K562 (cell line): ENCODE measurements at regions not wholly inside any gene's neighbourhood (a gene's known extent, or its start where the extent isn't known, plus 50 kb on each side); places are given as distances from the start of the nearest gene placed in this dataset.

ENCODE experiments used
- CREM ChIP-seq: IDR thresholded peaks from 2 replicates; pipeline ENCODE4 v1.6.1; 2014; ENCODE audit warnings: antibody characterized with exemption, low read depth
- FOXM1 ChIP-seq, 2 experiments: fragments of 450-650 bp in 1 of 2; sonication (generic) in 1 of 2; formaldehyde crosslinking in 1 of 2; IDR thresholded peaks; 2 replicates each; pipeline versions ENCODE4 v1.6.1 to v1.9.0; 2017 to 2022; ENCODE audit warnings: low read depth in 2 of 2, mild to moderate bottlenecking in 2 of 2, missing genetic modification reagents in 1 of 2, moderate library complexity in 1 of 2
- GTF2E2 ChIP-seq: fragments of 200-800 bp; sonication (Bioruptor generic); IDR thresholded peaks from 2 replicates; pipeline ENCODE4 v1.6.1; 2016; ENCODE audit warnings: missing genetic modification characterization, missing compliant biosample characterization
- HNRNPH1 ChIP-seq: fragments of 200-400 bp; formaldehyde crosslinking; optimal IDR thresholded peaks from 2 replicates; pipeline ENCODE3; 2017; ENCODE audit warnings: low read depth, mild to moderate bottlenecking, low read length, moderate library complexity
- JUN ChIP-seq, 2 experiments: sonication (generic) in 1 of 2; formaldehyde crosslinking in 1 of 2; IDR thresholded peaks; 2 replicates each; pipeline versions ENCODE4 v1.6.1 to v1.8.0; 2012 to 2022; ENCODE audit warnings: borderline replicate concordance in 2 of 2, mild to moderate bottlenecking in 2 of 2, improper control_type of control experiment in 1 of 2, low read depth in 1 of 2, low read length in 1 of 2, missing genetic modification reagents in 1 of 2
- KDM5B ChIP-seq: fragments of 200-600 bp; sonication (generic); IDR thresholded peaks from 2 replicates; pipeline ENCODE4 v1.6.1; 2012; ENCODE audit warnings: low read depth, mild to moderate bottlenecking, moderate library complexity, low read length, control low read depth, inconsistent platforms; ENCODE audit not compliant: insufficient replicate concordance
- MXI1 ChIP-seq: IDR thresholded peaks from 2 replicates; pipeline ENCODE4 v1.6.1; 2011; ENCODE audit warnings: low read depth, mild to moderate bottlenecking, improper control_type of control experiment, low read length
- NEUROD1 ChIP-seq: fragments of 150-350 bp; IDR thresholded peaks from 2 replicates; pipeline ENCODE4 v1.6.1; 2014; ENCODE audit warnings: borderline replicate concordance, low read length, low read depth; ENCODE audit not compliant: partially characterized antibody
- NR1H2 ChIP-seq: sonication (generic); formaldehyde crosslinking; IDR thresholded peaks from 2 replicates; pipeline ENCODE4 v1.4.0; 2020; ENCODE audit warnings: mild to moderate bottlenecking, missing genetic modification reagents
- PHB ChIP-seq: fragments of 250-450 bp; sonication (Bioruptor Pico); IDR thresholded peaks from 2 replicates; pipeline ENCODE4 v1.5.0; 2021
- POLR3A ChIP-seq: IDR thresholded peaks from 2 replicates; pipeline ENCODE4 v1.6.1; 2011; ENCODE audit warnings: borderline replicate concordance, mild to moderate bottlenecking, moderate library complexity; ENCODE audit not compliant: insufficient read length, insufficient read depth; ENCODE audit errors: extremely low read depth
- PRMT5 ChIP-seq: sonication (generic); formaldehyde crosslinking; IDR thresholded peaks from 2 replicates; pipeline ENCODE4 v1.5.0; 2020; ENCODE audit warnings: missing genetic modification reagents
- RAD21 ChIP-seq, 2 experiments: fragments of 250-450 bp in 1 of 2; fragments of 450-650 bp in 1 of 2; sonication (Bioruptor Pico) in 1 of 2; formaldehyde crosslinking in 1 of 2; IDR thresholded peaks in 1 of 2; conservative IDR thresholded peaks in 1 of 2; 2 replicates each; pipeline versions ENCODE4 v1.4.0 to v1.8.0; 2020 to 2022; ENCODE audit warnings: mild to moderate bottlenecking in 2 of 2, moderate library complexity in 1 of 2
- SIX5 ChIP-seq, 2 experiments: IDR thresholded peaks; 2 replicates each; pipeline ENCODE4 v1.6.1; 2011; ENCODE audit warnings: low read length in 2 of 2, borderline replicate concordance in 1 of 2, low read depth in 1 of 2, mild to moderate bottlenecking in 1 of 2, moderate library complexity in 1 of 2; ENCODE audit not compliant: insufficient read depth in 1 of 2
- SMC3 ChIP-seq: conservative IDR thresholded peaks from 2 replicates; pipeline ENCODE4 v1.6.1; 2011; ENCODE audit warnings: low read depth, low read length, improper control_type of control experiment; ENCODE audit not compliant: insufficient read depth
- TAL1 ChIP-seq: fragments of 450-650 bp; IDR thresholded peaks from 2 replicates; pipeline ENCODE4 v1.6.1; 2016; ENCODE audit warnings: mild to moderate bottlenecking
- WHSC1 ChIP-seq: IDR thresholded peaks from one replicate; pipeline ENCODE4 v1.6.1; 2012; ENCODE audit warnings: low read length, control low read depth, inconsistent platforms
- YBX1 ChIP-seq: fragments of 450-650 bp; IDR thresholded peaks from 2 replicates; pipeline ENCODE4 v1.7.1; 2016; ENCODE audit warnings: mild to moderate bottlenecking
- ZBTB7A ChIP-seq: IDR thresholded peaks from 2 replicates; pipeline ENCODE4 v1.6.1; 2011; ENCODE audit warnings: low read depth, mild to moderate bottlenecking, low read length, moderate library complexity, borderline replicate concordance; ENCODE audit not compliant: control insufficient read depth
- ZNF274 ChIP-seq: IDR thresholded peaks from 2 replicates; pipeline ENCODE4 v1.6.1; 2011; ENCODE audit warnings: low read depth, mild to moderate bottlenecking, low read length, moderate library complexity, borderline replicate concordance
- ZNF668 ChIP-seq: fragments of 250-450 bp; sonication (Bioruptor Pico); IDR thresholded peaks from 2 replicates; pipeline ENCODE4 v1.8.0; 2022; ENCODE audit warnings: mild to moderate bottlenecking, inconsistent platforms
- ZZZ3 ChIP-seq: fragments of 450-650 bp; IDR thresholded peaks from 2 replicates; pipeline ENCODE4 v1.6.1; 2016; ENCODE audit warnings: antibody characterized with exemption, mild to moderate bottlenecking, moderate library complexity
- TF ChIP-seq, protein P1 (sequence below): IDR thresholded peaks from 2 replicates; pipeline ENCODE4 v1.6.1; 2011; ENCODE audit not compliant: insufficient read length; ENCODE audit errors: extremely low read depth
- TF ChIP-seq, protein P2 (sequence below), 2 experiments: fragments of 450-650 bp in 1 of 2; sonication (generic) in 1 of 2; formaldehyde crosslinking in 1 of 2; IDR thresholded peaks in 1 of 2; conservative IDR thresholded peaks in 1 of 2; 2 replicates each; pipeline versions ENCODE4 v1.6.1 to v1.8.1; 2016 to 2023; ENCODE audit warnings: mild to moderate bottlenecking in 2 of 2, moderate library complexity in 2 of 2, inconsistent platforms in 1 of 2, missing genetic modification reagents in 1 of 2

DNA sequence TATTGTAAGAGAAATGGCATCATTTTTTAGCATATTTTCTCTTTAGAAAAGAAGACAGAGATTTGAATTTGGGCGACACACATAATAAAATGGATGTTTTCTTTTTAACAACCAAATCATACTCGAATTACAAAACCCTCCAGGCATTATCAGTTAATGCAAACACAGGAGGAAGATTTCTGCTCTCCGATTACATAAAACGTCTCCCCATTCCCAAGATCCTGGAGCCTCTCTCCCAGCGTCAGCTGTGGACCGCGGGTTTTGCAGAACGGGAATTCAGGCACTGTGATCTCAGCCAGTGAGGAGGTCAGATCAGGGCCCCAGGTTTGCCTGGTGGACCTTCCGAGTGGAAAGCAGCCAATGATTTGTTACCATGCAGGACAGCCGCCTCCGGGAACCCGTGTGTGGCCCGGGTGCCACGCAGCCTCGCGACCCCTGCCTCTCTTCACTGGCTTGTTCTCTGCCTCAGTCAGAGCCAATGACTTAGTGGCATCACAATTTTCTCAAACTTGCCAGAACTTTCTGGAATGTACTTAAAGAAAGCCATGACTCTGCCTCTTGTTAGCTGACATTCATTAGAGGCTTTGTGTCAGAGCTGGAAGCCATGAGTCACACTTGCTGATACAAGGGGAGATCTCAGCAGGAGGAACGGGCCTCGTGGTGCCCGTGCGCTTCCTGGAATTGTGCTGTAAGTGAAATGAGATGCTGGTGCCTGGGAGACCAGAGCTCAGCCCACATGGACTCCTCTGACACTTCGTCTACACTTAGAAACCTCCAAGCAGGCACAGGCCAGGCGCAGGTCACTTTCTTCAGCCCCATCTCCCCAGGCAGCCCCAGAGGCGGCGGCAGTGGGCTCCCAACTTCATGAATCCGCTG is 246.1 kb downstream of the KLF6 start (continued):
- TF ChIP-seq, protein P1, sequence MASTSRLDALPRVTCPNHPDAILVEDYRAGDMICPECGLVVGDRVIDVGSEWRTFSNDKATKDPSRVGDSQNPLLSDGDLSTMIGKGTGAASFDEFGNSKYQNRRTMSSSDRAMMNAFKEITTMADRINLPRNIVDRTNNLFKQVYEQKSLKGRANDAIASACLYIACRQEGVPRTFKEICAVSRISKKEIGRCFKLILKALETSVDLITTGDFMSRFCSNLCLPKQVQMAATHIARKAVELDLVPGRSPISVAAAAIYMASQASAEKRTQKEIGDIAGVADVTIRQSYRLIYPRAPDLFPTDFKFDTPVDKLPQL = no peak
- TF ChIP-seq ZNF274 (no peak), MXI1 (no peak), ZZZ3 (no peak), KDM5B (no peak), SMC3 (no peak), FOXM1 (IDR thresholded peaks at IDR 0.05; ENCODE audit: low read depth) (no peak), FOXM1 (CRISPR knock-in tag; IDR thresholded peaks at IDR 0.05; ENCODE audit: low read depth) (no peak), SIX5 (IDR thresholded peaks at IDR 0.05; ENCODE audit: borderline replicate concordance in 1 of 2, insufficient read depth in 1 of 2, low read depth in 1 of 2, low read length in 2 of 2) (no peak), JUN (IDR thresholded peaks at IDR 0.05; ENCODE audit: borderline replicate concordance, low read depth, low read length) (peak; percentile 60; the same call in 1 of the 2 replicates), JUN (CRISPR knock-in tag; IDR thresholded peaks at IDR 0.05; ENCODE audit: borderline replicate concordance) (no peak), NR1H2 (CRISPR knock-in tag) (no peak), YBX1 (no peak), PHB (CRISPR knock-in tag) (no peak), POLR3A (no peak), GTF2E2 (tag) (no peak), WHSC1 (no peak), NEUROD1 (no peak), ZBTB7A (no peak), PRMT5 (no peak), ZNF668 (CRISPR knock-in tag) (no peak), HNRNPH1 (no peak), CREM (no peak), TAL1 (no peak), RAD21 (CRISPR knock-in tag; conservative IDR thresholded peaks at IDR 0.05 in 1 of 2, IDR thresholded peaks at IDR 0.05 in 1 of 2) (0 out of 4 replicates have a peak, but pooled peaks of 1 of the 2 experiments have one; percentile 7)
- TF ChIP-seq, protein P2, sequence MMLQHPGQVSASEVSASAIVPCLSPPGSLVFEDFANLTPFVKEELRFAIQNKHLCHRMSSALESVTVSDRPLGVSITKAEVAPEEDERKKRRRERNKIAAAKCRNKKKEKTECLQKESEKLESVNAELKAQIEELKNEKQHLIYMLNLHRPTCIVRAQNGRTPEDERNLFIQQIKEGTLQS (IDR thresholded peaks at IDR 0.05) = peak; percentile 61
- TF ChIP-seq, protein P2 (CRISPR knock-in tag; conservative IDR thresholded peaks at IDR 0.05) = no peak
